HG03342 (cell line): ENCODE measurements at regions not wholly inside any gene's neighbourhood (a gene's known extent, or its start where the extent isn't known, plus 50 kb on each side); places are given as distances from the start of the nearest gene placed in this dataset.

ENCODE experiments used
- ATAC-seq: cut with Tn5 transposase; IDR thresholded peaks from one replicate; pipeline ENCODE4 v1.9.1; 2021; ENCODE audit warnings: mild to moderate bottlenecking, moderate library complexity; ENCODE audit not compliant: unreplicated experiment

DNA sequence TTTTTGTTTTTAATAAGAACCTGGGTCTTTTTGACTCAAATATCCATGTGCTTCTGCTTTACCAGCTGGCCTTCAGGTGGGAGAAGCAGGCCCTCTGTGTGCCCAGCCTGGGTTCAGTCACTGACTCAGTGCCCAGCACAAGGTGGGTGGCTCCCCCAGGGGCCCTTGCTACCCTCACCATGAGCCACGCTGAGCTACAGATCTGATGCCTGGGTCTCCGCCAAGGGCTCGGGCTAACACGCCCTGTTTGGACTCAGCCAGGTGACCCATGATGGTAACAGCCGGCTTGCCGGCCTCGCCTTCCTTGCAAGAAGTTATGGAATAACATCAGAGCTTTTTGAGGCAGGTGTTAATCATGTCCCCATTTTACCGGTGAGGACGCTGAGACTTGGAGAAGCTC is 109.5 kb upstream of the NLRP1 start:
- ATAC-seq: no peak

DNA sequence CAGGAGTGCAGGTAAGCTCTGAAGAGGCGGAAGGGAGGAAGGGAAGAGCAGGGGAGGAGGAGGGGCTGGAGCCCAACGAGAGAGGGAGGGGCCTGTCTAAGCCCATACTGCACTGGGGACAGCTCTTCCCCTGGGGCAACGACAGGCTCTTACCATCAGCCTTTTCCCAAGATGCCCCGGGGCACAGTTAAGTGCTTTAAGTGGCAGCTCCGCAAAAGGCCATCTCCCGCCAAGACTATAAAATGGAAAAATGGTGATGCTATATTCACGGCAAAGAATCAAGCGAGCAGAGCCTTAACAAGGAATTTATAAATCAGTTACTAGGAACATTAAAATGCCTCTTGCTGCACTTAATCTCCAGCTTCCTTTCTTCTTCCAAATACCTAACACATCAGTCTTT is 110.2 kb upstream of the NLRP1 start:
- ATAC-seq: no peak

DNA sequence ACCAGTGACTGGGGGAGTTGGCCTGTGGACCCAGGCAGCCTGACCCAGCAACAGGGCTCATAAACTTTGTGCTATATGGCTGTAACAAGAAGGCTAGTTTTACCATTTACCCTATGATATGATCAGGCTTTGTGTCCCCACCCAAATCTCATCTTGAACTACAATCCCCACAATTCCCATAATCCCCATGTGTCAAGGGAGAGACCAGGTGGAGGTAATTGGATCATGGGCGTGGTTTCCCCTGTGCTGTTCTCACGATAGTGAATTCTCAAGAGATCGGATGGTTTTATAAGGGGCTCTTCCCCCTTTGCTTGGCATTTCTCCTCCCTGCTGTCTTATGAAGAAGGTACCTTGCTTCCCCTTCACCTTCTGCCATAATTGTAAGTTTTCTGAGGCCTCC is 111.2 kb upstream of the NLRP1 start:
- no peak for ATAC-seq

DNA sequence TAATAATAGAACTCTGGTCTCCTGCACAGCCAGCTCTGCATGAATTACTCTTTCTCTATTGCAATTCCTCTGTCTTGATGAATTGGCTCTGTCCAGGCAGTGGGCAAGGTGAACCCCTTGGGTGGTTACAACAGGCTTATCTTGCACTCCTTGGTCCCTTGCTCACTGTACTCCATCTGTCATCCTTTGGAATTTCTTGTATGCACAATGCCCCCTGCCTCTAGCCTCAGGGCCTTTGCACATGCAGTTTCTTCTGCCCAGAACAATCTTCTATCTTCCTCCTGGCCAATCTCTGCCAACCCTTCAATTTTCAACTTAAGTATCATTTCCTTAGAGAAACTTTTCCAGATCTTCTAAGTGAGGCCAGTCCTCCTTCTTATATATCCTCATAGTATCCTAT is 114.7 kb upstream of the NLRP1 start:
- no peak for ATAC-seq

DNA sequence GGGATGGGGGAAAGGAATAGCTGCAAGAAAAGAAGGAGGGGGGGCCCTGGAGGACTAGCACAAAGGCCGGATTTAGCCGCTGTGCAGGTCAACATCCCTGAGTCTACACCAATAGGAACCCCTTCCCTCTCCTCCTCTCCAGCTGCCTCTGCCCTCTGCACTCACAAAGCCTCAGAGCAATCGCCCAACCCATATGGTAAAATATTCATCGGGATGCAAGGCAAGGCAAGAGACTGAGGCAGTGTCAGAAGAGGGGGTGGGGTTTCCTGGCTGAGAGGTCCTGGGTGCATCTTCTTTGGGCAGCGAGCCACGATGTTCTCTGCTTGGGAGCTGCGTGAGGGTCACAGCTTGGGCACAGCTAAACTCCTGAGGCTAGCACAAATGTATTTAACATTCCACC is 115.5 kb upstream of the NLRP1 start:
- no peak for ATAC-seq

DNA sequence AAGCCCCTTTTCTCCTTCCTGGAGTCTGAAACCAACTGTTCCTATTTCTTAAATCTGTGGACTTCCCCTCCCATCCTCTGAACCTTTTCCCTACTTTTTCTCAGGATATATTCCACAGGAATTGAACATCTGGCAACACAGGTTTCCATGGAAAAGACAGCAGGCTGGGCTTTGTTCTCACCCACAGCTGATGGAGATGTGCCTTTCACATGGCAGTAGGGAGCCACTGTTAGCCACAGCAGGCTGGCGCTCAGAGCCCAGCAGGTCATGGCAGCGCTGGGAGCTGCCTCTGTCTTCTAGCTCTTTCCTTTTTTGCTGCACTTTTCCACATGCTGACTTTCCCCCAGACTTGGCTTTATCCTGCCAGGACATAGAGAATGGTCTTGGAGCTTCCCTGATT is 116.4 kb upstream of the NLRP1 start:
- no peak for ATAC-seq

DNA sequence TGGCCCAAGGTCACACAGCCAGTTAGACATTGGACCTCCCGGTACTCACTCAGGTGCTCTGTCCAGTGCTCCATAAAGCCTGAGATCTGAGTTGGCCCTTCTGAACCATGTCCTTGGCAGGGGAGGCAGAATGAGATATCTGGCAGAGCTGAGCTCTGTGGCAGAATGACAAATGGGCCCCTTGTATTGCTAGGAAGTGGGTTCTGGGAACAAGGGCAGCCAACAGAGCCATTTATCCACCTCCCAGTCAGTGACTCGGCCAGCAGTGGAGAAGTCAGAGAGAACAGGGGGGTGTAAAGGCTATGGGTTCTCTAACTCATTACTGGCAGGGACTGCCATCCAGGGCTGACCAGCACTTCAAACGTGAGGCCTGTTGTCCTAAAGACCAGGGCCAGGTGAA is 117.1 kb upstream of the NLRP1 start:
- no peak for ATAC-seq

DNA sequence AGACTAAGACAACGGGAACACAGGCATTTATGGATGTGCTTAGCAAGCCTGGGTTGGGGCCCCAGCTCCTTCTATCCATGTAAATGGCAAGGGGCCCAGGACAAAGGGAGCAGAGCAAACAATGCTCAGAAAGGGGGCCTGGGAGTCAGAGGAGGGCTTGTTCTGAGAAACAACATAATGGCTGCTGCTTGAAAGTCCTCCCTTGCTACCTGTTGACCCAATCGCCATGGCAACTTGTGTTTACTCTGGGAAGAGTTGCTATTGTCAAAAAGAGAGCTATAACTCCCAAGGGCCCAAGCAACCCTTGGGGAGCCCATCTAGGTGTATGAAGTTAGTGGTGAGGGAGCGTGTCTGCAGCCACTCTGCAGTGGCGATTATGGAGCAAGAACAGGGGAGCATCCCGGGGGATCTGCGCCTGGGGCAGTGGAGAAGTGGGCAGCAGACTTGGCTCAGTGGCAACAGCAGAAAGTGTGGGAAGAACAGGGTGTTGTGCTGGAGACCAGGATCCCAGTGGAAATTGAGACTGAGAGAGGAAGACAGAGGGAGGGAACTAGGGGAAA is 118.7 kb upstream of the NLRP1 start:
- ATAC-seq: no peak

DNA sequence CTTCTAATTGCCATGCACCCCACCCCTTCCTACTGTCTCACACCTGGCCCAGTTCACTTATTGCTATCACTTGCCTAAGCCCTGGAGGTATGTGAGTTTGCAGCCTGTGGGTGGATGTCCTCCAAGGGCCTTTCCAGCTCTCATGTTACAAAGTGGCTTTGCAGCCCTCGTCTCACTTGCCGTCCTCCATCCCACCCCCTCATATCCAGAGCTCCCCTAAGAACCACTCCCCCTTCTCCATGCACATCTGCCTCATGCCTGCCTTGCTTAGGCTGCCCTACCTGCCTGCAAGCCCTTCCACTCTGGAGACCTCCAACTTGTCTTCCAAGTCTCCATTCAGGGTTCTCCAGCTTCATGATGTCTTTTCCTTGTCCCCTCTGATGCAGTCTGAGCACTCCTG is 119.4 kb upstream of the NLRP1 start:
- no peak for ATAC-seq

DNA sequence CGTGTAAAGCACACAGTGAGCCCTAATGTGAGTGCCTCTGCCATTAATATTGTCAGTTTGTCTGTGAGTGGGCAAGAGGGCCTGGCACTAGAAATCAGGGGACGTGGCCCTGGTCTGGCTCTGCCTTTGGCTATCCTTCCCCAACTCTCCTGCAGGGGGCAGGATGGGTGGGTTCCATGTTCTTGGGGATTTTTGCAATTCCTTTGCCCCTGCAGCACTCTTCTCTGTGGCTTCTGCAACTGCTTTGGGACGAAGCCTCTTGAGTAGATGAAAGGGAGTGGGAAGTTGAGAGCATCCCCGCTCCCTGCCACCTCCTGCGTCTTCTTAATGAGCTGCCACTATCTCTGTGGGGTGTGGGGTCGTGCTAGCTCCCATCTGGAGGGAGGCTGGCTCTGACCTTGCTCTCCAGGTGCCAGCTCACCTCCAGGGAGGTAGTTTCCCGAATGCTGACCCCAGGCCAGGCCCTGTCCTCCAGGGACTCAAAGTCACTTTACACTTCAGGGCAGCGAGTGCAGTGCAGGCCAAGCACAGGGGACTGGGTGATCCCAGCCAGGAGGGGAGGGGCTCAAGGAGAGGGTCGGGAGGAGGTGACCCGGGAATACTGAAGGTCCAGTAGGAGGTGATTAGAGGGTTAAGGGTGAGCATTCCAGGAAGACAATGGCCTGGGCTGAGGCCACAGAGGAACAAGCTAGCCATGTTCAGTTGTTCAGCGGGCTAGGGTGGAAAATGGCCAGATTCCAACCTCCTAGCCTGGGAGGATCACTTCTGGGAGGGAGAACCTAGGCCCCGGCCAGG is 121.0 kb upstream of the NLRP1 start:
- ATAC-seq: no peak

DNA sequence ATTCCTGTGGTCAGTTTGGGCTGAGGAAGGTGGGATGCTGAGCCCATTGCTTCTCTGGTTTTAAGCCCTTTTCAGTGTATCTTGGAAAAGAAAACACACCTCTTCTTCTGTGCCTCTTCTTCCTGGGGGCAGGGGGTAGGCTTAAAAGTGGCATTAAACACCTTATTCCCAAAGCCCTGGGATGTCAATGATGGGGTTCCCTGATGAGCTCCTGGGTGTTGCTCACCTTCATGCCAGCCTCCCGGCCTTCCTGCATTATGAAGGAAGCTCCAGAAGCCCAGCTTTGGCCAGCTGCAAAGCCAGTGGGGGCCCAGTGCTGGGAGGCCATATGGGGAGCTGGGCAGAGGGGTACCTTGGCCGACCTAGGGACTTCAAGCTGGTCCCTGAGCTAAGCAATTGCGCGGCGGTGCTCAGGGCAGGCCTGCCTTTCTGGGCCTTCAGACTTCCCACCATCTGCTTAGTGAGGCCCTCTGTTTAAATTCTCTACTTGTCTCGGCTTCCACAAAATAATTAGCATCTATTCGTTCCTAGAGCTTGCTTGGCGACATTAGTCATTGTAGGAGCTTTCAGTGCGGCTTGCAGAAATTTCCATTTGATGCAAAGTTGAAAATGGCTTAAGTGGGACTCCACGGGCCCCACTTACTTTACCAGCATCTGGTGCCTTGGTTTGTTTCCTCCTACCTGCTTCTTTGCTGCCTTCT is 121.7 kb upstream of the NLRP1 start:
- no peak for ATAC-seq

DNA sequence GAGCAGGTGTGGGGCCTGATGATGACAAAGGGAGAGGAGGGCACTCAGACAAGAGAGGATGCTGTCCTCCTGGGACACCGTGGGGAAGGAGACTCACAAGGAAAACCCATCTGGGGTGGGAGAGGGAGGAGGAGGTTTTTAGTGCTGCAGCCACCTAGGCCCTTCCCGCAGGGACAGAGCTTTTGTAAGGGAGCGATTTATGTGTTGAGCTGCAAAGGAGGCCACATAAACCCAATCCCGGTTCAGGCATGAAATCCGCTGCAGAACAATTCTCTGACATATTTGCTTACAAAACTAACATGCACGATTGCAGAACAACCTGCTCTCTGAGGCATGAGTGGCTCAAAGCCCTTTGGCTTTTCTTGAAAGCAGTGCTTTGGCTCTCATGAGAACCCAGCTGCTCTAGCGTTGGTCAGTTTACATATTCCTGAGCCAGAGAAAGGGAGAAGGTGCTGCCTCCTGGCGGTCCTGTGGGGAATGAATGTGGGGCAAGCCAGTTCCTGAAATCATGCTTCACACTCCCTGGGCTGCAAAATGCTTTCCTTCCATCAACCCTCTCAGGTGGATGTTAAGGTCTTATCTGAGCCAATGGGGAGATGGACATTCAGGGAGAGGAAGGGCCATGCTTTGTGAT is 122.4 kb upstream of the NLRP1 start:
- no peak for ATAC-seq

DNA sequence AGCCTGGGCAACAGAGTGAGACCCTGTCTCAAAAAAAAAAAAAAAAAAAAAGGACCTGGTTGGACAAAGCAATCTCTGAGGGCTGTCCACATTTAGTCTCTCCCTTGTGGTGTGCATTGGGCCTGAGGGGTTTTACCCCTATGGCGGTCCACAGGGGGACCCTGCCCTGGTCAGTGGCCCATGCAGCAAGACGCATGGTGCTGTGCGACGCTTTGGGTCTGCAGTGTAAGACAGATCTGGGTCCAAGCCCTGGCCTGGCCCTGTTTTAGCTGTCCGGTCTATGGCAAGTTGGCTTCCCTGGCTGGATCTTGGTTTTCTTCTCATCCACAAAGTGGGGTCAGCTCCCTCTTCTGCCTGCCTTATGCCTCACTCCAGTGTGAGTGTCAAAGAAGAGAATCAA is 123.2 kb upstream of the NLRP1 start:
- no peak for ATAC-seq

DNA sequence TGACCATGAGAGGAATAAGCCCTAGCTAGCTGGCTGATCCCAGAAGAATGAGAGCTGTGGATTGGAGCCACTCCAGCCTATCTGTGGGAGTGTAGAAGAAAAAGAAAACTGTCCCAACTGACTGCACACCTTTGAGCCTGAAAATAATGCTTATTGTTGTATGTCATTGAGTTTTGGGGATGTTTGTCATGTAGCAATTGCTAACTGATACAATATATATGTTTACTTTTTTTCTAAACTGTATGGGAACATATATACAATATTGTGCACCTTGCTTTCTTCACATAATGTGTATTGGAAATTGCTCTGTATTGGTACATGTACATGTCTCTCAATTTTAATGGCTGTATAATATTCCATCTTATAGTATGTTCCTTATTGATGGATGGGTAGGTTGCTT is 124.0 kb upstream of the NLRP1 start:
- ATAC-seq: no peak

DNA sequence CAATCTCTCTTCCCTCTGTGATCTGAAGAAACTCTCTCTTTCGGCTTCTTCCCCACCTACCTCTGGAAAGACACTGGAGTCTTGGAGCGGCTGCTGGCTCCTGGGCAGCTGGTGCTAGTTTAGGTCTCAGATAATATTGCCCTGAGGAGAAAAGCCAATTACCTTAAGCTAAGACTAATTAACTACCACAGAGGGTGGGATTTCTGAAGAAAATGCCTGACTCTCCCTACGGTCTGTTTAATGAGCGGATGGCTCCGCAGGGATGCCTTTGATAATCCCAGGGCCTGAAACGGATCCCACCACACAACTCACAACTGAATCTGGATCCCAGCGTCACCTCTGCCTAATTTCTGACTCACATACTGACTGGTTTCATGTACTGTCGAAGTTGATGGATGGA is 127.0 kb upstream of the NLRP1 start:
- no peak for ATAC-seq

DNA sequence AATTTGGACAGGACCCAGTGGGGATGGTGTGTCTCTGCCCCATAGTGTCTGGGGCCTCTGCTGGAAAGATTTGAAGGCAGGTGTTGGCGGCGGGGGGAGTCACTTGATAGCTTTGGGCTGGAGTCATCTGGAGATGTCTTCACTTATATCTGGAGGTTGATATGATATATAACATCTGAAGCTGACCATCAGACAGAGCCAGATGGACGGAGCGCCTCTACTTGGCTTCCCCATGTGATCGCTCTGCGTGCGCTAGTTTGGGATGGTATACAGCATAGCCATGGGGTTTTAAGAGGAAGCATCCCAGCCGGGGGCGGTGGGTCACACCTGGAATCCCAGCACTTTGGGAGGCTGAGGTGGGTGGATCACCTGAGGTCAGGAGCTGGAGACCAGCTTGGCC is 130.7 kb upstream of the NLRP1 start:
- no peak for ATAC-seq

DNA sequence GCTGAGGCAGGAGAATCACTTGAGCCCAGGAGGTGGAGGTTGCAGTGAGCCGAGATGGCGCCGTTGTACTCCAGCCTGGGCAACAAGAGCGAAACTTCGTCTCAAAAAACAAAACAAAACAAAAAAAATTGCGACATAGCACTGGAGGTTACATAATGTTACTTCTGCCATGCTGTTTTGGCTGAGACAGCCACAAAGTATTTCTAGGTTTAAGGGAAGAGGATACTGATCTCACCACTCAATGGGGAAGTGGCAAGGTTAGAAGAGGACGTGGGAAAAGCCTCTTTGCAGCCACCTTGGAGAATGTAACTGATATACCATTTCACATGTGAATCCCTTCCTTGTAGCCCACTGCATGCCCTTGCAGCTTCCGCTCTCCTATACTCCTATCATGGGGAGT is 131.2 kb upstream of the NLRP1 start:
- ATAC-seq: no peak

DNA sequence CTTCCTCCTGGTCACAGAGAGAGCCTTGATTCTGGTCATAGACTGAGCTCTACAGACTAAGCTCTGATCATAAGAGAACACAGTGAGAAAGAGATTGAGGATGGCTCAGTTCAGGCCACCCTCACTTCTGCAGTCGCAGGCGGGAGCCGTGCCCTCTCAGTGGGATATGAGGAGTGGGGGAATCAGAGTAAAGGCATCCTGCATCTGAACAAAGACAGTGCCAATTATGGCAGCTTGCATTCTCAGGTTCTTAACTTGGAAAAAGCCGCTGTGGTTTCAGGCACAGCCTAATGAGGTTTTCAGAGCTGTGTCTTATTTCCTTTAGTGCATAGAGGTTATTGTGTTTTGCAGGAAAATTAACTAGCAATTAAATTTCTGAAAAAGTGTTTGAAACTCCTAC is 134.4 kb upstream of the NLRP1 start:
- no peak for ATAC-seq

DNA sequence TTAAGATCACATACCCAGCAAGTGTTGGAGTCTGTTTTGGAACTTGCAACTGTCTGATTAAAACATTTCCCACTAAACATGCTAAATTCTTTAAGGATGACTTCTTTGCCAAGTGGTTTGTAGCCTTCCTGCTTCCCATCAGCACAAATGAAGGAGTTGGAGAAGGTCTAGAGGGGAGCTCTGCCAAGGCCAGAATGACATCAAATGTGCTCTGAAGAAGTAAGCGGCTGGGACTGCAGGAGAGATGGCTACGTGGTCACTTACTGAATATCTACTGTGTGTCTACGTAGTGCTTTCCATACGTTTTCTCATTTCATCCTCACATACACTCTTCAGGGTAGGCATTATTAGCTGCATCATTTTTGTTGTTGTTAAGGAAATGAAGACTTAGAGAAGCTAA is 135.7 kb upstream of the NLRP1 start:
- no peak for ATAC-seq

DNA sequence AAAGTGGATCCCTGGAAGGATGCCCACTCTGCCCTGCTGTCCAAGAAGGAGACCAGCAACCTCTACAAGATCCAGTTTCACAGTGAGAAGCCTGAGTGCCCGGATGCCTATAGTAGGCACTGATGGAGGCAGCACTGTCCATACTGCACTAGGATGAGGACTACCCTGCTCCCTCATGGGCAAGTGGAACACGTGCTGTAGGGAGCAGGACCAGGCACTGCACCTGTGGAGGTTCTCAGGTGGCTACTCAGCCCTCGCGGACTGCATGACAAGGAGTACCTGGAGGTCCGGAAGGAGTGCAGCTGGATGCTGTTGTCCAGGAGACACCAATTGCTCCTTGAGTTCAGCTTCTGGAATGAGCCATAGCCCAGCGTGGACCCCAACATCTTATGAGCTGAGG is 146.1 kb upstream of the NLRP1 start:
- ATAC-seq: no peak

DNA sequence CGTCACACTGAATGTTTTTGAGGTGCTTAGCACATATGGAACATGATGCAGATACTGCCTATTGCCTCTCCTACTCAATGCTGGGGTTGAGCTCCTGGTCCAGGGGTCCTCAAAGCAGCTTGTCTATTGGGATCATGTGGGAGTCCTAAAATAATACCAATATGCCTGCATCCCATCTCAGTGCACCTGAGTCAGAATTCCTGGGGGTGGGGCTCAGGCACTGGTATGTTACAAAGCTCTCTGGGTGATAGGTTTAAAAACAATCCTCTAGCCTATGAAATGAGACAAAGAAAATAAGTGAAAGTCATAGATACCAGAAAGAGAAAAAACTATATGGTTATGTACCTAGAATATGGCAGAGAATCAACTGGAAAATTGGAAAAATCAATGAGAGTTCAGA is 156.6 kb upstream of the NLRP1 start:
- ATAC-seq: no peak

DNA sequence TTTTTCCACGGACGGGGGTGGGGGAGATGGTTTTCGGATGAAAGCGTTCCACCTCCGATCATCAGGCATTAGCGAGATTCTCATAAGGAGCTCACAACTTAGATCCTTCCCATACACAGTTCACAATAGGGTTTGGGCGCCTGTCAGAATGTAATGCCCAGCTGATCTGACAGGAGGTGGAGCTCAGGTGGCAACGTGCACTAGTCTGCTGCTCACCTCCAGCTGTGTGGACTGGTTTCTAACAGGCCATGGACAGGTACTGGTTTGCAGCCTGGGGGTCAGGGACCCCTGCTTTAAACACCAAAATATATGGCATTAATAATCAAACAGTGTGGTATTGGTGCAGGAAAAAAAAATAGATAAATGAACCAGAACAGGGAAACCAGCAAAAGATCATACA is 157.5 kb upstream of the NLRP1 start:
- no peak for ATAC-seq
